A549 (cell line): ENCODE measurements at regions not wholly inside any gene's neighbourhood (a gene's known extent, or its start where the extent isn't known, plus 50 kb on each side); places are given as distances from the start of the nearest gene placed in this dataset.

Experiments
- ATAC-seq, 2 experiments: fragments of 200-7000 bp in 1 of 2; fragments of >200 bp in 1 of 2; cut with Nextera tagmentation in 1 of 2; cut with Tn5 transposase in 1 of 2; 3 replicates each; pipeline versions ENCODE4 v1.8.0 to v1.9.1; 2018 to 2020; ENCODE audit warnings: mild to moderate bottlenecking in 1 of 2, moderate library complexity in 1 of 2
- CTCF ChIA-PET: fragments of 300-600 bp; sonication (Branson Sonifier 250); formaldehyde crosslinking; extraction: SDS; loops from one replicate; lab custom pipeline; 2021; ENCODE audit warnings: antibody characterized with exemption, inconsistent platforms; lab: Yijun Ruan, JAX
- POLR2A ChIA-PET: fragments of 350-600 bp; formaldehyde crosslinking; extraction: SDS; loops from one replicate; lab custom pipeline; 2021; ENCODE audit warnings: antibody characterized with exemption, inconsistent platforms; lab: Yijun Ruan, JAX
- DNase-seq, 2 experiments: peaks; one replicate each; pipeline versions ENCODE4 v3.0.0 to v3.0.0-alpha.2; 2011 to 2016; ENCODE audit warnings: low read depth in 1 of 2, low spot score in 1 of 2
- FAIRE-seq: peaks from 2 replicates; lab custom pipeline; 2011; peaks lifted over from hg19 to GRCh38; lab: Jason Lieb, UNC
- H3K27ac ChIP-seq, 2 experiments: fragments of >200 bp; sonication (Bioruptor Twin); formaldehyde crosslinking; 3 replicates each; pipeline ENCODE4 v1.5.1; 2016 to 2017
- H3K4me1 ChIP-seq: fragments of >200 bp; sonication (Bioruptor Twin); formaldehyde crosslinking; 3 replicates; pipeline ENCODE4 v1.6.1; 2016
- H3K4me2 ChIP-seq: fragments of >200 bp; sonication (Bioruptor Twin); formaldehyde crosslinking; 3 replicates; pipeline ENCODE4 v1.6.1; 2016
- H3K4me3 ChIP-seq: fragments of >200 bp; sonication (Bioruptor Twin); formaldehyde crosslinking; 3 replicates; pipeline ENCODE4 v1.5.1; 2016
- H3K9me3 ChIP-seq: fragments of >200 bp; sonication (Bioruptor Twin); formaldehyde crosslinking; 3 replicates; pipeline ENCODE4 v1.6.1; 2016
- BCL3 ChIP-seq: fragments of >200 bp; sonication (Bioruptor Twin); formaldehyde crosslinking; IDR thresholded peaks from 3 replicates; pipeline ENCODE4 v1.6.1; 2016
- CBX2 ChIP-seq: fragments of 200-600 bp; sonication (generic); IDR thresholded peaks from 2 replicates; pipeline ENCODE4 v1.6.1; 2016; ENCODE audit warnings: low read depth, mild to moderate bottlenecking, borderline replicate concordance
- CEBPB ChIP-seq, 2 experiments: fragments of >200 bp in 1 of 2; sonication (Bioruptor Twin) in 1 of 2; formaldehyde crosslinking in 1 of 2; IDR thresholded peaks; 2 replicates each; pipeline ENCODE4 v1.6.1; 2012 to 2016
- CHD4 ChIP-seq: fragments of 200-600 bp; sonication (generic); IDR thresholded peaks from 2 replicates; pipeline ENCODE4 v1.6.1; 2016; ENCODE audit warnings: antibody characterized with exemption, mild to moderate bottlenecking, borderline replicate concordance
- E2F6 ChIP-seq: IDR thresholded peaks from 2 replicates; pipeline ENCODE4 v1.6.1; 2012; ENCODE audit warnings: low read depth, borderline replicate concordance
- EHMT2 ChIP-seq: fragments of 200-600 bp; sonication (generic); IDR thresholded peaks from 2 replicates; pipeline ENCODE4 v1.6.1; 2016; ENCODE audit warnings: antibody characterized with exemption, low read depth, mild to moderate bottlenecking, moderate library complexity
- ELK1 ChIP-seq: fragments of 150-350 bp; IDR thresholded peaks from 2 replicates; pipeline ENCODE4 v1.6.1; 2014; ENCODE audit warnings: low read depth, mild to moderate bottlenecking, low read length
- EP300 ChIP-seq, 2 experiments: fragments of >200 bp; sonication (Bioruptor Twin); formaldehyde crosslinking; IDR thresholded peaks; 2 replicates in 1 of 2; 3 replicates in 1 of 2; pipeline ENCODE4 v1.6.1; 2016 to 2017
- FOSB ChIP-seq: fragments of 250-450 bp; sonication (Bioruptor Pico); IDR thresholded peaks from 2 replicates; pipeline ENCODE4 v1.5.0; 2020; ENCODE audit warnings: mild to moderate bottlenecking, moderate library complexity
- GATA3 ChIP-seq: IDR thresholded peaks from 2 replicates; pipeline ENCODE4 v1.6.1; 2012; ENCODE audit warnings: borderline replicate concordance
- HOXB13 ChIP-seq: fragments of 250-450 bp; sonication (Bioruptor Pico); IDR thresholded peaks from 2 replicates; pipeline ENCODE4 v1.5.0; 2020; ENCODE audit warnings: low read depth, mild to moderate bottlenecking, moderate library complexity
- HOXB5 ChIP-seq: fragments of 250-450 bp; sonication (Bioruptor Pico); IDR thresholded peaks from 2 replicates; pipeline ENCODE4 v1.5.0; 2020; ENCODE audit warnings: mild to moderate bottlenecking, moderate library complexity
- KDM1A ChIP-seq: fragments of 200-600 bp; sonication (generic); IDR thresholded peaks from 2 replicates; pipeline ENCODE4 v1.6.1; 2016; ENCODE audit warnings: low read depth, mild to moderate bottlenecking
- MAFK ChIP-seq: fragments of 450-650 bp; IDR thresholded peaks from 2 replicates; pipeline ENCODE4 v1.6.1; 2014; ENCODE audit not compliant: partially characterized antibody
- MAX ChIP-seq: IDR thresholded peaks from 2 replicates; pipeline ENCODE4 v1.6.1; 2012
- MAZ ChIP-seq: fragments of 150-350 bp; IDR thresholded peaks from 2 replicates; pipeline ENCODE4 v1.6.1; 2014; ENCODE audit warnings: antibody characterized with exemption, low read depth, low read length, borderline replicate concordance
- MYC ChIP-seq: IDR thresholded peaks from 2 replicates; pipeline ENCODE4 v1.6.1; 2012; ENCODE audit warnings: mild to moderate bottlenecking, inconsistent platforms, low read length, improper control_type of control experiment, borderline replicate concordance
- NPAS2 ChIP-seq: fragments of 250-450 bp; sonication (Bioruptor Pico); IDR thresholded peaks from 2 replicates; pipeline ENCODE4 v1.8.0; 2022; ENCODE audit warnings: mild to moderate bottlenecking, moderate library complexity, borderline replicate concordance
- NR3C1 ChIP-seq: fragments of >200 bp; sonication (Bioruptor Twin); formaldehyde crosslinking; IDR thresholded peaks from 3 replicates; pipeline ENCODE4 v1.6.1; 2017
- PBX3 ChIP-seq: IDR thresholded peaks from 2 replicates; pipeline ENCODE4 v1.6.1; 2012
- POLR2A ChIP-seq: IDR thresholded peaks from 2 replicates; pipeline ENCODE4 v1.6.1; 2012; ENCODE audit warnings: mild to moderate bottlenecking, low read length
- POLR2AphosphoS2 ChIP-seq: conservative IDR thresholded peaks from 2 replicates; pipeline ENCODE4 v1.6.1; 2012; ENCODE audit warnings: low read length, improper control_type of control experiment, inconsistent platforms
- RAD21 ChIP-seq, 2 experiments: fragments of >200 bp in 1 of 2; sonication (Bioruptor Twin) in 1 of 2; formaldehyde crosslinking in 1 of 2; IDR thresholded peaks in 1 of 2; conservative IDR thresholded peaks in 1 of 2; 2 replicates in 1 of 2; 3 replicates in 1 of 2; pipeline ENCODE4 v1.6.1; 2012 to 2018; ENCODE audit warnings: inconsistent platforms in 1 of 2
- RCOR1 ChIP-seq: fragments of 150-350 bp; IDR thresholded peaks from 2 replicates; pipeline ENCODE4 v1.6.1; 2014; ENCODE audit warnings: antibody characterized with exemption, low read length, low read depth
- RFX5 ChIP-seq: fragments of 450-650 bp; IDR thresholded peaks from 2 replicates; pipeline ENCODE4 v1.7.1; 2014; ENCODE audit warnings: antibody characterized with exemption, mild to moderate bottlenecking, moderate library complexity
- SREBF2 ChIP-seq: fragments of 450-650 bp; IDR thresholded peaks from 2 replicates; pipeline ENCODE4 v1.6.1; 2014; ENCODE audit warnings: mild to moderate bottlenecking, moderate library complexity
- TFCP2L1 ChIP-seq: fragments of 250-450 bp; sonication (Bioruptor Pico); IDR thresholded peaks from 2 replicates; pipeline ENCODE4 v1.5.0; 2021; ENCODE audit warnings: mild to moderate bottlenecking
- TP53 ChIP-seq: fragments of 250-450 bp; sonication (Bioruptor Pico); IDR thresholded peaks from 2 replicates; pipeline ENCODE4 v1.5.0; 2021; ENCODE audit warnings: mild to moderate bottlenecking, moderate library complexity
- USF2 ChIP-seq: fragments of 450-650 bp; IDR thresholded peaks from 2 replicates; pipeline ENCODE4 v1.6.1; 2014; ENCODE audit warnings: antibody characterized with exemption
- ZC3H11A ChIP-seq: fragments of 450-650 bp; IDR thresholded peaks from 2 replicates; pipeline ENCODE4 v1.6.1; 2014; ENCODE audit warnings: antibody characterized with exemption, mild to moderate bottlenecking
- ZFP36 ChIP-seq: fragments of 450-650 bp; IDR thresholded peaks from 2 replicates; pipeline ENCODE4 v1.6.1; 2014; ENCODE audit warnings: borderline replicate concordance; ENCODE audit not compliant: partially characterized antibody
- WGBS: methylation state at CpG from one replicate; pipeline ENCODE4 v1.1.6; 2017; ENCODE audit errors: missing lambda C conversion rate; 5-methylcytosine and 5-hydroxymethylcytosine counted together

- ChIA-PET CTCF (interaction anchor here (1.2 kb wide), 1 partner anchor 44 kb away, joined by 3 read pairs; no protein-coding TSS in a partner anchor), POLR2A (no interaction called here)
- no peaks in the 10 kb centered on the region for H3K4me1 ChIP-seq
- FAIRE-seq, result no peak
- no peak overlapping the region for H3K4me2 ChIP-seq
- H3K9me3 ChIP-seq, result no peaks in the 10 kb centered on the region
- TF ChIP-seq TP53 (CRISPR knock-in tag) (no peak), BCL3 (no peak), RAD21 (conservative IDR thresholded peaks at IDR 0.05 in 1 of 2, IDR thresholded peaks at IDR 0.05 in 1 of 2) (no peak), MYC (no peak), HOXB5 (CRISPR knock-in tag) (no peak), CBX2 (no peak), POLR2A (no peak), MAX (no peak), NPAS2 (CRISPR knock-in tag) (no peak), NR3C1 (no peak), ELK1 (no peak), GATA3 (no peak), RFX5 (no peak), HOXB13 (CRISPR knock-in tag) (no peak)
- no peak for DNase-seq
- no peak for ATAC-seq
- no peak overlapping the region for H3K27ac ChIP-seq
- no peak overlapping the region for H3K4me3 ChIP-seq
- 63% methylated on average over 5 of the region's 5 CpGs for WGBS
These were observed 503.5 kb downstream of the PCNX1 start for GRCh38 chr14:71410578-71411284.

- no peak overlapping the region for H3K4me3 ChIP-seq
These were observed 504.0 kb downstream of the PCNX1 start for GRCh38 chr14:71411285-71411595.

GRCh38 chr14:71411738-71412137 is 504.5 kb downstream of the PCNX1 start:
- Histone ChIP-seq H3K9me3 (no peaks in the 10 kb centered on the region), H3K4me1 (no peaks in the 10 kb centered on the region), H3K4me3 (no peak overlapping the region), H3K27ac (no peak overlapping the region), H3K4me2 (no peak overlapping the region)
- POLR2A ChIA-PET, result no interaction called here
- ATAC-seq, result no peak
- DNase-seq, result no peak
- WGBS, result 60% methylated on average over 3 of the region's 3 CpGs
- CTCF ChIA-PET, result interaction anchor here (1.5 kb wide), 1 partner anchor 341 kb away, joined by 4 read pairs; no protein-coding TSS in a partner anchor
- FAIRE-seq, result no peak
- TF ChIP-seq CHD4 (no peak), TFCP2L1 (no peak), KDM1A (no peak), USF2 (no peak), NPAS2 (CRISPR knock-in tag) (no peak), PBX3 (no peak), EP300 (IDR thresholded peaks at IDR 0.05) (no peak), MAZ (no peak), POLR2A (no peak), POLR2AphosphoS2 (no peak), MAFK (no peak), FOSB (CRISPR knock-in tag) (no peak), SREBF2 (no peak), RFX5 (no peak), TP53 (CRISPR knock-in tag) (no peak), ZFP36 (no peak), CEBPB (IDR thresholded peaks at IDR 0.05) (no peak), E2F6 (no peak)

More at GRCh38 chr14:71411285-71411595, 504.0 kb downstream of the PCNX1 start:
- TF ChIP-seq ZFP36 (no peak), NPAS2 (CRISPR knock-in tag) (no peak), SREBF2 (no peak), ZC3H11A (no peak), RCOR1 (no peak), EHMT2 (no peak)
- TF ChIP-seq, all 56 proteins: peak for 0
- Histone ChIP-seq H3K4me2 (no peak overlapping the region), H3K27ac (no peak overlapping the region), H3K4me1 (no peaks in the 10 kb centered on the region), H3K9me3 (no peaks in the 10 kb centered on the region)
- ChIA-PET CTCF (no interaction called here), POLR2A (no interaction called here)
- DNase-seq, result no peak
- no peak for ATAC-seq
- FAIRE-seq, result no peak
- WGBS, result 56% methylated on average over 3 of the region's 3 CpGs
